ENCODE measurements at regions not wholly inside any gene's neighbourhood (a gene's known extent, or its start where the extent isn't known, plus 50 kb on each side); places are given as distances from the start of the nearest gene placed in this dataset.
"Not testable (repeated sequence)": the region's sequence is repeated elsewhere in the genome, so short reads cannot be mapped to it uniquely, and the experiment has no call there.

GRCh38 chr1:223046011-223046410 lies 97.0 kb downstream of the TLR5 start (continued):
- TF ChIP-seq, protein P1, sequence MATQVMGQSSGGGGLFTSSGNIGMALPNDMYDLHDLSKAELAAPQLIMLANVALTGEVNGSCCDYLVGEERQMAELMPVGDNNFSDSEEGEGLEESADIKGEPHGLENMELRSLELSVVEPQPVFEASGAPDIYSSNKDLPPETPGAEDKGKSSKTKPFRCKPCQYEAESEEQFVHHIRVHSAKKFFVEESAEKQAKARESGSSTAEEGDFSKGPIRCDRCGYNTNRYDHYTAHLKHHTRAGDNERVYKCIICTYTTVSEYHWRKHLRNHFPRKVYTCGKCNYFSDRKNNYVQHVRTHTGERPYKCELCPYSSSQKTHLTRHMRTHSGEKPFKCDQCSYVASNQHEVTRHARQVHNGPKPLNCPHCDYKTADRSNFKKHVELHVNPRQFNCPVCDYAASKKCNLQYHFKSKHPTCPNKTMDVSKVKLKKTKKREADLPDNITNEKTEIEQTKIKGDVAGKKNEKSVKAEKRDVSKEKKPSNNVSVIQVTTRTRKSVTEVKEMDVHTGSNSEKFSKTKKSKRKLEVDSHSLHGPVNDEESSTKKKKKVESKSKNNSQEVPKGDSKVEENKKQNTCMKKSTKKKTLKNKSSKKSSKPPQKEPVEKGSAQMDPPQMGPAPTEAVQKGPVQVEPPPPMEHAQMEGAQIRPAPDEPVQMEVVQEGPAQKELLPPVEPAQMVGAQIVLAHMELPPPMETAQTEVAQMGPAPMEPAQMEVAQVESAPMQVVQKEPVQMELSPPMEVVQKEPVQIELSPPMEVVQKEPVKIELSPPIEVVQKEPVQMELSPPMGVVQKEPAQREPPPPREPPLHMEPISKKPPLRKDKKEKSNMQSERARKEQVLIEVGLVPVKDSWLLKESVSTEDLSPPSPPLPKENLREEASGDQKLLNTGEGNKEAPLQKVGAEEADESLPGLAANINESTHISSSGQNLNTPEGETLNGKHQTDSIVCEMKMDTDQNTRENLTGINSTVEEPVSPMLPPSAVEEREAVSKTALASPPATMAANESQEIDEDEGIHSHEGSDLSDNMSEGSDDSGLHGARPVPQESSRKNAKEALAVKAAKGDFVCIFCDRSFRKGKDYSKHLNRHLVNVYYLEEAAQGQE (IDR thresholded peaks at IDR 0.05; ENCODE audit: low read depth, low read length): no peak
- TF ChIP-seq NFIC (IDR thresholded peaks at IDR 0.05; ENCODE audit: borderline replicate concordance) (no peak), POLR2AphosphoS5 (IDR thresholded peaks at IDR 0.05; ENCODE audit: low read depth, low read length) (no peak), SIN3A (IDR thresholded peaks at IDR 0.05; ENCODE audit: borderline replicate concordance, low read depth, low read length) (no peak), JUND (IDR thresholded peaks at IDR 0.05) (no peak)

- H3K4me3 ChIP-seq (ENCODE audit: low read depth in 2 of 2, low read length in 1 of 2); H3K4me1 ChIP-seq (ENCODE audit: control insufficient read depth in 1 of 2, insufficient read depth in 2 of 2, low read depth in 1 of 2, low read length in 1 of 2); H3K27ac ChIP-seq (ENCODE audit: low read depth in 2 of 2, low read length in 1 of 2); POLR2A ChIA-PET; H3K9me2 ChIP-seq; H2AFZ ChIP-seq (ENCODE audit: low read depth); H3K79me2 ChIP-seq (ENCODE audit: insufficient read depth); H3K36me3 ChIP-seq (replicated peaks in 1 of 2; ENCODE audit: control insufficient read depth in 1 of 2, insufficient read depth in 2 of 2, low read length in 1 of 2); H3K9ac ChIP-seq; H4K20me1 ChIP-seq (ENCODE audit: insufficient read depth); DNase-seq; H3K27me3 ChIP-seq (ENCODE audit: insufficient read depth); H3K9me3 ChIP-seq; CTCF ChIA-PET; H3F3A ChIP-seq (replicated peaks; ENCODE audit: insufficient read depth); H3K4me2 ChIP-seq: not testable (repeated sequence)
- 35% methylated on average over 8 of the region's 8 CpGs for WGBS (ENCODE audit: low lambda C conversion rate)
These were observed 96.6 kb downstream of the TLR5 start for GRCh38 chr1:223046463-223046862.

DNA sequence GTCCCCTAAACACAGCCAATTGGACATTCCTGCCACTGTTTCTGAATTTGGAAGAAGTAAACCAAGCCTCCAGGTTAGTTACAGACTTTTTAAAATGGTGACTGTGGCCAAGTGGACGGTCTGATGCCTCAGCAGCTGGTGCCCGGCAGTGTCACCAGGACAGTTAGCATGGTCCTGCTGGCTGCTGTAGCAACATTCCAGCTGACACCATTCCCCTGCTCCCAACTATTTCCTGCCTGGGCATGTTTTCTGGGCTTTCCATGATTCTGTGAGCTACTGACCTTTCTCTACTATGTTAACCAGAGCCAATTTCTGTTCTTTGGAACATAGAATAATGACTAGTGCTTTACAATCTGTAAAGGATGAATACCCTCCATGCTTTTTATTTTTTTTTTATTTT lies 95.0 kb downstream of the TLR5 start:
- H4K20me1 ChIP-seq (ENCODE audit: insufficient read depth): no peaks in the 10 kb centered on the region
- H3K27me3 ChIP-seq (ENCODE audit: insufficient read depth): no peaks in the 10 kb centered on the region
- H3K4me2 ChIP-seq: no peak overlapping the region
- no peaks in the 10 kb centered on the region for H3K9me2 ChIP-seq
- no peaks in the 10 kb centered on the region for H3K4me1 ChIP-seq (ENCODE audit: control insufficient read depth in 1 of 2, insufficient read depth in 2 of 2, low read depth in 1 of 2, low read length in 1 of 2)
- H3K27ac ChIP-seq (ENCODE audit: low read depth in 2 of 2, low read length in 1 of 2): no peak overlapping the region
- H3K36me3 ChIP-seq (replicated peaks in 1 of 2; ENCODE audit: control insufficient read depth in 1 of 2, insufficient read depth in 2 of 2, low read length in 1 of 2): no peaks in the 10 kb centered on the region
- H3K79me2 ChIP-seq (ENCODE audit: insufficient read depth): no peaks in the 10 kb centered on the region
- WGBS (ENCODE audit: low lambda C conversion rate): 50% methylated on average over 2 of the region's 2 CpGs
- H3K9ac ChIP-seq: no peak overlapping the region
- no peak overlapping the region for H3K4me3 ChIP-seq (ENCODE audit: low read depth in 2 of 2, low read length in 1 of 2)
- POLR2A ChIA-PET: no interaction called here
- H3K9me3 ChIP-seq: no peaks in the 10 kb centered on the region
- CTCF ChIA-PET: interaction anchor here (0.5 kb wide), 1 partner anchor 348 kb away, joined by 3 read pairs; no protein-coding TSS in a partner anchor
- DNase-seq: no peak
- no peaks in the 10 kb centered on the region for H3F3A ChIP-seq (replicated peaks; ENCODE audit: insufficient read depth)
- no peak overlapping the region for H2AFZ ChIP-seq (ENCODE audit: low read depth)
- no peak for TF ChIP-seq TEAD4 (IDR thresholded peaks at IDR 0.05; ENCODE audit: borderline replicate concordance, insufficient read depth)
- no peak for TF ChIP-seq FOSL2 (IDR thresholded peaks at IDR 0.05; ENCODE audit: borderline replicate concordance, low read depth)
- TF ChIP-seq, protein P2, sequence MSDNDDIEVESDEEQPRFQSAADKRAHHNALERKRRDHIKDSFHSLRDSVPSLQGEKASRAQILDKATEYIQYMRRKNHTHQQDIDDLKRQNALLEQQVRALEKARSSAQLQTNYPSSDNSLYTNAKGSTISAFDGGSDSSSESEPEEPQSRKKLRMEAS (IDR thresholded peaks at IDR 0.05; ENCODE audit: low read depth): no peak
- TF ChIP-seq FOXJ3 (CRISPR knock-in tag; IDR thresholded peaks at IDR 0.05): no peak
- TF ChIP-seq USF2 (IDR thresholded peaks at IDR 0.05; ENCODE audit: borderline replicate concordance, low read depth, low read length): no peak
- TF ChIP-seq NFIC (IDR thresholded peaks at IDR 0.05; ENCODE audit: borderline replicate concordance): no peak
- TF ChIP-seq RXRA (IDR thresholded peaks at IDR 0.05; ENCODE audit: borderline replicate concordance, low read depth): no peak
- no peak for TF ChIP-seq RFX5 (IDR thresholded peaks at IDR 0.05; ENCODE audit: low read length)
- no peak for TF ChIP-seq IRF3 (IDR thresholded peaks at IDR 0.05; ENCODE audit: low read depth, low read length)
- TF ChIP-seq GATA2 (CRISPR knock-in tag; IDR thresholded peaks at IDR 0.05): no peak
- no peak for TF ChIP-seq RAD21 (IDR thresholded peaks at IDR 0.05; ENCODE audit: low read length)
- TF ChIP-seq, protein P1 (IDR thresholded peaks at IDR 0.05; ENCODE audit: low read depth, low read length): no peak
- TF ChIP-seq RCOR1 (IDR thresholded peaks at IDR 0.05; ENCODE audit: low read length): no peak
